Activated gamma-delta T cell treated with Interleukin-2 at 50 U/mL for 16 hours (primary cell): ENCODE measurements at regions not wholly inside any gene's neighbourhood (a gene's known extent, or its start where the extent isn't known, plus 50 kb on each side); places are given as distances from the start of the nearest gene placed in this dataset.

Experiments
- DNase-seq: peaks from one replicate; pipeline ENCODE4 v3.0.0-alpha.2; 2020

DNA sequence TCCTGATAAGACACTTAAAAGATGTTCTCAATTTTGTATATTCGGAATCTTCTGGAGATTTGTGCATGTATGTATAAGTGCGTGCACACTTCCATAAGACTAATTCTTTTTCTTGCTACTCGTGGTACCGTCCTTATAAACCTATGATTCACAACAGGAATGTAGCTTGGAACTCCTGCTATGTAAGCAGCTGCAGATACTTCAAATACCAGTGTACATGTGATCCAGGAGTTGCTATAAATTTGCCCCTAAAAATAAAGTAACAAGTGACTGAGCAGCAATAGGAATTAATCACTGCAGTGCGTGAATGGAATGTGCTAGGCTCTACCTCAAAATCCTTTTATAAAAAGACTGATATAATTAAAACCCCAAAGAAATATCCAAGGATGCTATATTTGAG lies 214.9 kb downstream of the KLF5 start:
- no peak for DNase-seq

DNA sequence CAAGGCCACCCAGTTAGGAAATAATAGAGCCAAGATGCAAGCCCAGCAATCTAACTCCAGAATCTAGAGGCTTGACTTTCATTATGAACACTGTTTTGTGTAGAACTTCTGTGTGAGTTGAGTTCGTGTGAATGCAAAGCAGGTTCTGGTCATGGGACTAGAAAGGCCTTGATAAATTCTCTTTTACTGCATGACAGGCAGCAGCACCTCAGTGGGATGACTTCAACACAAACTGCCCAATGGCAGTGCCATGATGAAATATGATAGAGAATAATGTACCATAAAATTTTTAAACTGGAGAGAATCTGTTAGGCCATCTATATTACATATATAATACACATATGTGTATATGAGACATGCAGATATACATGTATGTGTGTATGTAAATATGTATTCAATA lies 214.5 kb downstream of the KLF5 start:
- no peak for DNase-seq

DNA sequence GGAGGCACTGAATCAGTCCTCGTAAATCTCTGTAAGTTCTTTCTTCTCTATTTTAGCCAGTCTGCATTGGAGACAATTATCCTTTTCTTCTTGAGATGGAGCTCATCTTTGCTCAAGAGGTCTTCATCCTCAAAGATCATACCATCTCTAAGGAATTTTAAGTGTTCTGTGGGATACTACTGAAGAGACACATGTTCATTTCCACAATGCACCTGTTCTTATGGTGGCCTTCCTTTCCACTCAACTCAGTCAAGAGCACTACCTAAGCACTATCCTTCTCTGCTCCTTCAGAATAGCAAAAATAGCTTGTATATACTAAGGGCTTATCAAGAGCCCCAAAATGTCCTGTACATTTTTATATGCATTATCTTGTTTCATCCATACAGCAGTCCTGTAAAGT lies 214.0 kb downstream of the KLF5 start:
- no peak for DNase-seq

DNA sequence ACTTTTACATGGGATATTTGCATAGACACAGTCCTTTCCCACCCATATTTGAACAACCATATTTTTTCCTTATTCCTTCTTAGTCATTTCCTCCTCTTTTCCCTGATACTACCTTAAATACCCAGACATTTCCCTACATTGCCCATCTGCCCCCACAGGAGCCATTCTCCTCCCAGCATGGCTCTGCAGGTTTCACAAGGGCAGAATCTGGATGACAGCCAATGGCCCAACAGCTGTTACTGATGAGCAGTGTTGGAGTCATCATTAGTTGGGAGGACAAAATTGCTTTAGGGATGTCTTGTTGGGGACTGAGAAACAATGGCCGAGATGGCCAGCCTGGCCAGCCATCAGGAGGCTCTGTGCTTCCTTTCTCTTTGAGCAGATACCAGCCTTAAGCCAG lies 209.5 kb downstream of the KLF5 start:
- no peak for DNase-seq

DNA sequence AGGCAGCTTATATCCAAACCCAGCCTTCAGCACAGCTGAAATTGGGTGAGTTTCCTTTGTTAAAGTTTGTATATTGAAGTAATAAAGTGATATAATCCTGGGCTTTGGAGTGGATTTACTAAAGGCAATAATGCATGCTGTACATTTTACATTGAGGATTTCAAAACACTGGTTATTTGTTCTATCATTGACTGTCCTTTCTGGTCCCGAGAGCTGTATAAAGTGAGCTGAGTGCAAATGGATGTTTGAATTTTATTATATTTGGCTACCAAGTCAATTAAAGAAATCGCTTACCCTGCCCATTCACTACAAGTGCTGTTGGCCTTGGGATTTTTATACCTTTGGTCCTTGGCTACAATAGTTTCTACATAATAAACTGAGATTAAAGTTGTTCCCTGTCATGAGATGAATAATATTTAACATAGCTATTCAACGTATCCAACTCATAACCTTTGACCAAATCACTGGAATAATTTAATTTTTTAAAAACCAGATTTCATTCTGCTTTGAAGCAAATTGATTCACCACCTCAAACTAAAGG lies 207.9 kb downstream of the KLF5 start:
- DNase-seq, result no peak

DNA sequence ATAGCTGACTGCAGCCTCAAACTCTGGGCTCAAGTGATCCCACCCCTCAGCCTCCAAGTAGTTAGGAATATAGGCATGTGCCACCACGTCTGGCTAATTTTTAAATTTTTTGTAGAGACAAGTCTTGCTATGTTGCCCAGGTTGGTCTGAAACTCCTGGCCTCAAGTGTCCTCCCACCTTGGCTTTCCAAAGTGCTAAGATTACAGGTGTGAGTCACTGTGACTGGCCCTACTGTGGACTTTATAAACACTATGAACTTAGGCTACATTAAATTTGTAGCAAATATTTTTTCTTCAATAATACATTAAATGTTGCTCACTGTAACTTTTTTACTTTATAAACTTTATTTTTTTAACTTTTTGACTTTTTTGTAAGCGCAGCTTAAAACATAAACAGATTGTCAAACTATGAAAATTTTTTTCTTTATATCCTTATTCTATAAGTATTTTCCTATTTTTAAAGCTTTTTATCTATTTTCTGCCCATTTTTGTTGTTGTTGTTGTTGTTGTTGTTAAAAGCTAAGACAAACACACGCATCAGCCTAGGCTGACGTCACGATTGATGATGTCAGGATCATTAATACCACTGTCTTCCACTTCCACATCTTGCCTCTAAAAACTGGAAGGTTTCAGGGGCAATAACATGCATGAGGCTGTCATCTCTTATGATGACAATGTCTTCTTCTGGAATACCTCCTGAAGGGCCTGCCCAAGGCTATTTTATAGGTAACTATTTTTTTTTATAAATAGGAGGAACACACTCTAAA lies 204.2 kb downstream of the KLF5 start:
- no peak for DNase-seq

DNA sequence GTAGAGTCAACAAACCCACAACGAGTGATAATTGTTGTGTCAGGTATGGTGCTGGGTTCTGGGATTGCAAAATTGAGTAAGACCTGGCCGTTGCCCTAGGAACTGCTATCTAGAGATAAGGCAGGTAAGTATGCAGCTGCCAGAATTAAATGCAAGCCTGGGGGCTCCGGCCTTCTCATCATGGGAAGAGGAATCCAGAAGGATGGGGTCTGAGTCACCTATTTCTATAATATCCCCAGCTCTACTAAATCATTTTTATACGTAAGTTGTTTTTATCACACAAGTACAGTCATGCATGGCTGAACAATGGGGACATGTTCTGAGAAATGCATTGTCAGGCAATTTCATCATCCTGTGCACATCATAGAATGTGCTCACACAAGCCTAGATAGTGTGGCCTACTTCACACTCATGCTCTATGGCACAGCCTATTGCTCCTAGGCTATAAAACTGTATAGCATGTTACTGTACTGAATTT lies 203.0 kb downstream of the KLF5 start:
- no peak for DNase-seq

DNA sequence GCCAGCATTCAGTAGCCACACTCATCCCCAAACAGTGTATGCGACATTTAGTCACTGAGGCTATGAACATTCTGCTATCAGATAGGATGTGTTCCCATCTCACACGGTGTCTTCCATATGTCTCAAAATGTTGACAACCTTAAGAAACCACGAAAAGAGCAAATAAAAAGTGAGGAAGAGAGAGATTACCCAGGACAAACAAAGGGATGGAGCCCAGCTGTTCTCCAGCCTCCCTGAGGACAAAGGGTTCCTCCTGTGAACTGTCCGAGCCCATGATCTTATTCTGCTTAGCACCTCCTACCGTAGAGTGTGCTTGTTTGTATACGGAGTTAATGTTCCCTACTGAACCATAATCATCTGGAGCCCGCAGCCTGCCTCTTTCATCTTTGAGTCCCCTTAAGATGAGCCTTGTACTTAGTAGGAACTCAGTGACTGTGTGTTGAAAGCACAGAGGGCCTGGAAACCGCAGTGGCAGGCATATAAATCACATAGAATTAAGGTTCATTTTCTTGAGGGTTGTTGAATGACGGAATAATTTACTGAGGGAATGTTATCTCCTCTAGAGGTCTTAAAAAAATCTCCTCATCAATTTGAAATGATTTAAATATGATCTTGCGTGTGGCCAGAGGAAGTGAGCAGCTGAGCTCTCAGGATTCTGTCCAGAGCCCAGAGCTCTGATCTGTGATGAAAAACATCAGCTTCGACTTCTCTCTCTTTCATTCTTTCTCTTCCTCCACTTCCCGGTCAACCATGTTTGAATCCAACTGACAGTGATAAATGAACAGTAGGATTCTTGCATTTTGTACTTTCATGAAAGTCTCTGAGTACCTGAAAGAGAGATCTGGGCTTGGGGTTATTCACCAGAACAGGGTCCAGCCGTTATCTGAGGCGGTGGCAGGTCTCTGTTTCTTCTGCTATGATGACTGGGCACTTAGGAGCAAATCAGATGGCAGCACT lies 200.5 kb downstream of the KLF5 start:
- no peak for DNase-seq

DNA sequence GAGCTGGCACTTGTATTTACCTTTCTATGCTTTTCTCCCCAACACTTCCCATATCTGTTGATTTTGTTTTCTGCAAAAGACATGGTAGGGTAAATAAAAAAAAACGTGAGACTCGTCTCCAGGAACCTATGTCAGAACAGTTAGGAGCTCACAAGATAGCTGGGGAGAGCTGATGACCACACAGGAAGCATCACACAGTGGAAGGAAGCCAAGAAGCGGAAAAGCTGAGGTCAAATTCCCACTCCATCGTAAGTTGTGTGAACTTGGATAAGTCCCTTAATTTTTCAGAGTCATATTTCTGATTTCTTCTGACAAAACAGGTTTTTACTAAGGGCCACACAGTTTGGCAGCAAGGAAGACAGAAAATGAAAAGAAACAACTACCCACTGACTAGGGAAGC lies 199.6 kb downstream of the KLF5 start:
- no peak for DNase-seq

DNA sequence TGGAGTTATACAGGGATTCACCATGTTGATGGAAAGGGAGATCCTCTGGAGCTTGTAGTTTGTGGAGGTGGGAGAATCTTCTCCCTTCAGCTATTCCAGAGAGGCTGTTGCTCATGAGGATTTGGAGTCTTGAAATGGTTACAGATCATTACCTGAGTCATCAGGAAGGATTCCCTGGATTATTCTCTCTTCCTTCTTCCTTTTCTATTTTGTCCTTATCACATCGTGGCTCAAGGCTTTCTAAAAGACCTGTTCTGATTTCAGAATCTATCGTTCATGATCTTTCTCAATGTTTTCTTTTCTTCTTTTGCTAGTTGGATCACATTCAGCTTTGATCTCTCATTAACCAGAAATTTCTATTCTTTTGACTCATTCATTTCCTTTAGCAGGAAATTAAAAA lies 196.0 kb downstream of the KLF5 start:
- no peak for DNase-seq

DNA sequence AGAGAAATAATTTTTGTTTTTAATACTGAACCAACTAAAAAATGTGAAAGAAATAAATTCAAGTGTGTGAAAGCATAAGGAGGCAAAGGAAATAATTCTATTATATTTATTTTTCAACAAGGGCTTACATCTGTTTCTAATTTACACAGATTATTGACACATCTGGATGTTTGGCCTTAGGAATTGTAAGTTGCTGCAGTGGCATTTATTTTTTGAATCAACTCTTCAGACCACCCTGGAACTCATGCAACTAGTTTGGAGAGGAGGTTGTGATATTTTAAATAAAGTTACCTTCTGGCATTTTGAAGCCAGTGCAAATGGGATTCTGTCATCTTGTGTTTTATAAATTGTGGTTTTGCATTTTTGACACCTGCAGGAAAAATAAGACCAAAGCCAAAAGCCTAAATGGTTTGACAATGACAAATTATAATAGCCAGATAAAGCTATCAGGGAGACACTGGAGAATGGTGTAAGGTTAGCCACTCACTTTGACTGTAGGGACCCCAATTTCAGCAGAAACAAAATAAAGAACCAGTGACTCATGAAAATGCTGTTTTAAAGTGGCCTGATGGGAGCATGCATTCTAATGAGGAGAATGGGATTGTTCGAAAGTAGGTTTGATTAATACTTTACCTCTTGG lies 192.9 kb downstream of the KLF5 start:
- no peak for DNase-seq

DNA sequence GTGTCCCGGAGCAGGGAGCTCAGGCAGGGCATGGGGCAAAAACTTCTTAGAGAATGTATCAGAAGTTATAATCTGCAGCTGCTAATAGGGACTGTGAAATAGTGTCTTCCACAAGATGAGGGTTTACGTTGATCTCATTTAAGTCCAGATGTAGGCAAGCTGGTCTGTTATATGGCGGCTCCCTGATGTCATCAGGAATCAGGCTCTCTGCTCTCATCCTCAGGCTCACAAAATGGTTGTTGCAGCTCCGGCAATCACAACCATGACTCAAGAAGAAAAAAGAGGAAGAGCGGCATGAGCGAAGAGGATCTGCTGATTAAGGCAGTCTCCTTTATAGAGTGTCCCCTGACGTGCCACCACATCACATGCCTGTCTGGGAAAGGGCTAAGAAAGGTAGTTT lies 191.3 kb downstream of the KLF5 start:
- DNase-seq, result no peak

DNA sequence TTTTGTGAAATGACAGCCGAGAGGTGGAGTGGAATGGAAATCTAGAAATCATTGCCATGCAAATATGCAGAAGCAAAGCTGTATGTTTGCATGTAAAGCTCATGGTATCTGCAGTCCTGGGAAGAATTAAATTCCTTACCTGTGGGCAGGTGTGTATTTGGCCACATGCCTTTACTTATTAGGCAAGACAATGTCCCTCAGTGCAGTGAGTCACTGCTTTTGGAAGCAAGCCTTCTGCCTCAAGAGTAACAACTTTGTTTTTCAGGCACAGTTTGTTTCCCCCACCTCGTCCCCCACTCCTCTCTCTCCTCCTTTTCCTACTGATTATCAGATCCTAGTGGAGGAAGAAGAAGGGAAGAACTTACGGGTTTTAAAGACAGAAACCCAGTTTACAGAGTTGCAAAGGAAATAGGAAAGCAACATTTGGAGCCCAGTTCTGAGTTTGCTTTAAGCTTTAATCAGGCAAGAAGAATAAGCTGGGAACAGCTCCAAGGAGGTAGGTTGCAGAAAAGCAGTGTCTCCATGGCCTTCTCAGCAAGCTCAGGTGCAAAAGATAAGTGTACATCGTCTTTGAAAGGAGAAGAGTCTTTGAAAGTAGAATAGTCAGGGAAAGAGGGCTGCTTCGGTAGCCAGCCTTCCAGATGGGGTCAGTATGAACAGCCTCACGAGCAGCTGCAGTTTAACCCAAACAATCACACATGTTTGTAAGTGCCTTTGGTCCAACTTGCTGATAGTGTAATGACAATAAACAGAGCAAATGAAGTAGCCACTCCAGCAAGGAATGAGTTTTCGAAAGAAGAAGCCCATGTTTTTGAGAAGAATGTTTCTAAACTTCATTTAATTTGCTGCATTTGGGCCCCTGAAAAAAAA lies 190.1 kb downstream of the KLF5 start:
- no peak for DNase-seq

DNA sequence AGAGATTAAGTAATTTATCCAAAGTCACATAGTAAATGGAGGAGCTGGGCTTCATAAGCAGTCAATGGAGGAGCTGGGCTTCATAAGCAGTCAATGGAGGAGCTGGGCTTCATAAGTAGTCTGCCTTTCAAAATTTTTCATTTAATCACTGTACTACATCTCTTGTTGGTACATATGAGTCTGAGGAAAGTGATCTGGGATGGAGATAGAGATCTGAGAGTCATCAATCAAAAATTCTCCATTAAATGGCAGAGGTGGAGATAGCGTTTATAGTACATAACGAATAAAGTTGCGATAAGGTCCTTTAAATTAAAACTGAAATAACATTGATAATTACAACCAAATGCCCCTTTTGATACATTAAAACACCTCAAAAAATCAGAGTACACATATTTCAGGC lies 189.3 kb downstream of the KLF5 start:
- DNase-seq, result no peak

DNA sequence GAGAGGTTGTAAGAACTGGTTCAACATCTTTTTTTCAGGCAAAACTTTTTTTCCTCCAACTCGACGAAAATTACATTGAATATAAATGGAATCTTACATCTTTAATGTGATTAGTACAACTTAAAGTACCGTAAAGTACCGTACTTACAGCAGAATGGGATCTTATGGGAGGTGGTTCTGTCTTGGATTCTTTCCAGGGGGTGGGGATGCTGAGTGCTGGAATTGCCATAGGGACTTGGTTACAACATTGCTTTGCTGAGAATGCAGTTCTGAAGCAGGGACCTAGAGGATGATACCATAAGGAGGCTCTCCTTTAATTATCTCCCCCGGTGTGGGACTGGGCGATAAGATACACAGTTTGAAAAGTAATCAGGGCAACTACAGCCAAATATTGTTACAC lies 186.4 kb downstream of the KLF5 start:
- no peak for DNase-seq

DNA sequence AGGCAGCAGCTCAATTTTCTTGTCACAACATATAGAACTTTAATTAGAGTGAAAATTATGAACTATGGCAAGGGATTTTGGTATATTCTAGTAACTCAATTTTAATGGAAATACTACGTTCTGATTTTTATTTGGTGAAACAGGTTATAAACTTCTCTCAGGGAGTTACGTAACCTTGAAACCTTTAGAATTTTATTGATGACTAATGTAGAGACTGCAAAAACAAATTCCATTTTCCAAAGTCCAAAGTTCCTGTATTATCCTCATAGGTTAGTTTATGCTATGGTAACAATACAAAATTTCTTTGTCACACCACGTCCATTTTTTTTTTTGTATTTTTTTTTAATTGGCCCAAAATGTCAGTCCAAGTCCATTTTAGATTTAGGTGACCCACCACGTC lies 185.7 kb downstream of the KLF5 start:
- no peak for DNase-seq

DNA sequence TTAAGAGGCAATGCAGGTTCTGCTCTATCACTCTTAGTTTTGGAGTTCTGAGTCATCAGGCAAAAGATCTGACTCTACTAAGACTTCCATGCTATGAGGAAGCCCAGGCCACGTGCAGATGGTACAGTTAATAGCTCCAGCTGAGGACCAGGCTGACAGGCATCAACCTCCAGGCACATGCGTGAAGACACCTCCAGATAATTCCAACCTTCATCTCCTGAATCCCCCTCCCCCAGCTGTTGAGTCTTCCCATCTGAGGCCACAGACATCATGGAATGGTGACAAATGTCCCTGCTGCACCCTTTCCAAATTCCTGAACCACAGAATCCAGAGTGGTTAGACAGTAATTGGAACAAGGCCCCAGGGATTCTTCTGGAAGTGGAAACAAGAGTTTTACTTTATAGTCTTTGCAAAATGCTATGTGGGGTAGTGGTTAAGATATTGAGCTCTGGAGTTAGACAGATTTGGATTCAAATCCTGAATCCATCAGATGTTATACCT lies 183.8 kb downstream of the KLF5 start:
- no peak for DNase-seq

DNA sequence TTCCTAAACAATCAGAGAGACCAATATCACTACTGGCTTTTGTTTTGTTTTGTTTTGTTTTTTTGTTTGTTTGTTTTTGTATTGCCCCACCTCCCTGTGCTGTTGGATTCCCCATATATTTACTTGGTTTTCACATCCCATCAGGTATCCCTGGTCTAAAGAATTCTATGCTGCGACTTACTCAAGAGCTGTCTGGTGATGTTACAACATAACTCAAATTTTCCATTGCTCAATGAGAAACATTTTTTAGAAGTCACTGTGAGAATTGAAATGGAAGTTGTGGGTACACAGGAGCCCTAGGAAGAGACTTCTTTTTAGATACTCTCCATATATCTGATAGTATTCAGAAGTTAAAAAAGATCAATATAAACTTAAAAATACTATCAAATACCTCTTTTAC lies 181.4 kb downstream of the KLF5 start:
- no peak for DNase-seq

DNA sequence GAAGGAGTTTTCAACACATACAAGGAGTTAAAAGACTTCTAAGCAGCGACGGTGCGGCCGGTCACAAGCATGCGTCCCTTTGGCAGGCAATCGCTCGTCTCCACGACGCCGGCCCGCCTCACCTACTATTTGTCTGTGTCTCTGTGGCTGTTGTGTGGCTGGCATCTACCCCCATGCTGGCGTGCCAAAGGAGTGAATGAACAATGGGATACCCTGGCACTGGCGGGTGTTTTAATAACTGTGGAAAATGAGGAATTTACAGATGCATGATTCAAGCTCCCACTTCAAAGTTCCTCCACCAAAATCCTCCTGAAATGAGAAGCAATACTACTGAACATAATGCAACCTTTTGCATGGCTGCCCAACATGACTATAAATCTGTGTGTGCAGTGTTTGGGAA lies 176.6 kb downstream of the KLF5 start:
- DNase-seq, result no peak

DNA sequence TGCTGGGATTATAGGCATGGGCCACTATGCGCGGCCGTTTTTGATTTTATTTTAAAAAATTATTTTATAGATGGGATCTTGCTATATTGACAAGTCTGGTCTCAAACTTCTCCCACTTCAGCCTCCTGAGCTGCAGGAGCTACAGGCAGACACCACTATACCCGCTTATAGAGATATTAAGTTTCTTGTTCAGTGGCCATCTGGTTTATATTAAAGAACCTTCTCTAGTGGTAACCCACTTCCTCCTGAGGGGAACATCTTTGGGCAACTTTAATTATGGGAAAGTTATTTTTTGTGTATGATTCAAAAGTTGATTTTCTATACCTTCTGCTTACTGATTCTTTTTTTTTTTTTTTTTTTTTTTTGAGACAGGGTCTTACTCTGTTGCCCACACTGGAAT lies 172.7 kb downstream of the KLF5 start:
- DNase-seq, result no peak

DNA sequence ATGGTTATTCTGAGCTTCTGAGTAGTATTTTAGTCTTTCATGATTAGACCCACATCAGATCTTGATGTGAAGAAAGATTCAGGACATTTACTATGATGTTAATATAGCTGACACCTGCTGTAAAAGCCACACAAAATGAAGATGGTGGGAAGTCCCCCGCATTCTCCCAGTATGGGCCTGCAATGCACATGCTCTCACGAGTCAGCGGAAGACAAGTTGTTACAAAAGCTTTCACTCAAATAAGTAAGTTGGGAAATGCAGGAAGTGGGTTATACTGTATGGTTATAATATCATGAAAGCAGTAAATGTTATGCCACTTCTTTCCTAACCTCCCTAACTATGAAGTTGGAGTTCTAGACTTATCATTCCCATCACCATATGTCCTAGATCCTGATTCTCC lies 171.9 kb downstream of the KLF5 start:
- DNase-seq, result no peak

DNA sequence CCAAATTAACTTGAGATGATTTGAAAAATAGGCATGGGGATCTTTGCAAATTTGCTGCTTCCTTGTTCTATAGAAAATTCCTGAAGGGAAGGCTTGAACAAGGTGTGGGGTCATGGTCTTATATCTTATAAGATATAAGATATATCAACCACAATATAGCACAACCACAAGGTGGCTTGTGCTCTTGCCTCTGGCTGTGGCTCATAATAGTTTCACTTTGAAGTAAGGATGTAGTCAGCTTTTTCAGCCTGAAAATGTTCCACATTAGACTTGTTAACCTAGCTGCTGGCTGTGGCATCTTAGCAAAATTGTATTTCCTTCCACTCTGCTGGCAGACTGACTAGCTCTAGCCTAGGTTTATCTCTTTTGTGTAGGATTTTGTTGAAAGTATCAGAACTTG lies 169.7 kb downstream of the KLF5 start:
- no peak for DNase-seq
